ENCODE measurements at regions not wholly inside any gene's neighbourhood (a gene's known extent, or its start where the extent isn't known, plus 50 kb on each side); places are given as distances from the start of the nearest gene placed in this dataset.
"Not testable (repeated sequence)": the region's sequence is repeated elsewhere in the genome, so short reads cannot be mapped to it uniquely, and the experiment has no call there.

- no peak for DNase-seq
- TF ChIP-seq GATA1 (IDR thresholded peaks at IDR 0.05; ENCODE audit: low read depth, low read length) = no peak
- no peak for TF ChIP-seq POLR2A (IDR thresholded peaks at IDR 0.05; ENCODE audit: low read length)
Measured at GRCh38 chr7:351256-351655, 61.3 kb downstream of the FOXL3 start.

DNA sequence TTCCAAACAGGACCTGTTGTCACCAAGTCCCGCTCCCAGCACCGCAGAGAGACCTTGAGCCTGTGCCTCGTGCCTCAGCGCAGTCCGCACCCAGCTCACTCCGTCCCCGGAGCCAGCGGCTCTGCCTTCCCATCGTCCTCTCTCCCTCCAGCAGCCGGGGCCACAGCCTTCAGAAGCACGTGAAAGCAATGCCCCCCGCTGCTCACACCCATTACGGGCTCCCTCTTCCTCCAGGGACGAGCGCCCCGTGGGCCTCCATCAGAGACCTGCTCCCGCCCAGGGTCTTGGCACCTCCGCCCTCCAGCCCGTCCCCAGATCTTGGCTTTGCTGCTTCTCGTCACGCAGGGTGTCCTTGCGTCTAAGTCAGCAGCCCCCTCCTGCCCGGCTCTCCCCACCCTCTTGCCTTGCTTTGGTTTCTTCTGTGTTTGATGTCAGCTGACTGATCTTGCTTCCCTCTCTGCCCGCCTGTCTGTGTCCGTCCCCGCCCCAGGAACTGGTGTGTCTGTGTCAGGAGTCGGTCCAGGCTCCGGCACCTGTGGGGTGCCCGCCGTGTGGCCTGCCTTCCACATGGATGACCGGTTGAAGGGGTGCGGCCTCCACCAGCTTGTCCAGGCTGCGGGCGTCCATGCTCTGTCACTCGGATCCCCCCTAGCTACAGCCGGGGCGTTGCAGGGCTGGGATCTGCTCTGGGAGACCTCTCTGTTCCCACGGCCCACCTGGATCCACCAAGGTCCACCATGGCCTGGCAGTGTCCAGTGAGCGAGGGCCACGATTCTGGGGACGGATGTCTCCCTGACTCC is 61.9 kb downstream of the FOXL3 start:
- no peak for TF ChIP-seq POLR2A (IDR thresholded peaks at IDR 0.05; ENCODE audit: low read length)
- no peak for TF ChIP-seq GATA1 (IDR thresholded peaks at IDR 0.05; ENCODE audit: low read depth, low read length)
- no peak for DNase-seq

- no peak for DNase-seq
- no peak for TF ChIP-seq GATA1 (IDR thresholded peaks at IDR 0.05; ENCODE audit: low read depth, low read length)
- TF ChIP-seq POLR2A (IDR thresholded peaks at IDR 0.05; ENCODE audit: low read length) = no peak
Measured at GRCh38 chr7:353746-354325, 63.9 kb downstream of the FOXL3 start.

- DNase-seq = no peak
- TF ChIP-seq GATA1 (IDR thresholded peaks at IDR 0.05; ENCODE audit: low read depth, low read length) = no peak
- TF ChIP-seq POLR2A (IDR thresholded peaks at IDR 0.05; ENCODE audit: low read length) = no peak
Measured at GRCh38 chr7:354597-355470, 64.9 kb downstream of the FOXL3 start.

DNA sequence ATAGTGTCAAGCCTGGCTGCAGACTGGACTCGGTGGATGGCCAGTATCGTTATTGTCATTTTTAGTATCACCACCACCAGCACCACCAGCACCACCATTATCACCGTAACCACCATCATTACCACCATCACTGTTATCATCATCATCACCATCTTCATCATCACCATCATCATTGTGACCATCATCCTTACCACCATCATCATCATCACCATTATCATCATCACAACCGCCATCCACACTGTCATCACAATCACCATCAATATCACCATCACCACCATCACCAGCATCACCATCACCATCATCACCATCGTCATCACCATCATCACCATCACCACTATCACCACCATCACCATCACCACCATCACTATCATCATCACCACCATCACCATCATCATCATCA is 65.6 kb downstream of the FOXL3 start:
- DNase-seq = no peak
- TF ChIP-seq GATA1 (IDR thresholded peaks at IDR 0.05; ENCODE audit: low read depth, low read length) (no peak), POLR2A (IDR thresholded peaks at IDR 0.05; ENCODE audit: low read length) (no peak)

DNA sequence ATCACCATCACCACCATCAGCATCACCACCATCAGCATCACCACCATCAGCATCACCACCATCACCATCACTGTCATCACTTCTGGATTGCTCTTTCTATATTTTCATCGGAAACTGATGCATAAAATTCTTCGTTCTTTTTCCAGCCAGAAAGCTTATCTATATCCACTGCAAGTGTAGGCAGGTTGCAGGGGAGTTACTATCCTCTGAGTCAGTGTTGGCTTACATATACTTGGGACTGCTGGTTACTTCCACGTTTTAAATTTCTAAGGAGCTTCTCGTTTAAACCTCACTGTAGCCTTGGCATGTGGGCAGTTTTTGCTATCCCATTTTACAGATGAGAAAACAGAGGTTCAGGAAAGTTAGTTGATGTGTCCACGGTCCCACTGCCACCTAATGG is 66.1 kb downstream of the FOXL3 start:
- TF ChIP-seq POLR2A (IDR thresholded peaks at IDR 0.05; ENCODE audit: low read length) (no peak), GATA1 (IDR thresholded peaks at IDR 0.05; ENCODE audit: low read depth, low read length) (no peak)
- no peak for DNase-seq

DNA sequence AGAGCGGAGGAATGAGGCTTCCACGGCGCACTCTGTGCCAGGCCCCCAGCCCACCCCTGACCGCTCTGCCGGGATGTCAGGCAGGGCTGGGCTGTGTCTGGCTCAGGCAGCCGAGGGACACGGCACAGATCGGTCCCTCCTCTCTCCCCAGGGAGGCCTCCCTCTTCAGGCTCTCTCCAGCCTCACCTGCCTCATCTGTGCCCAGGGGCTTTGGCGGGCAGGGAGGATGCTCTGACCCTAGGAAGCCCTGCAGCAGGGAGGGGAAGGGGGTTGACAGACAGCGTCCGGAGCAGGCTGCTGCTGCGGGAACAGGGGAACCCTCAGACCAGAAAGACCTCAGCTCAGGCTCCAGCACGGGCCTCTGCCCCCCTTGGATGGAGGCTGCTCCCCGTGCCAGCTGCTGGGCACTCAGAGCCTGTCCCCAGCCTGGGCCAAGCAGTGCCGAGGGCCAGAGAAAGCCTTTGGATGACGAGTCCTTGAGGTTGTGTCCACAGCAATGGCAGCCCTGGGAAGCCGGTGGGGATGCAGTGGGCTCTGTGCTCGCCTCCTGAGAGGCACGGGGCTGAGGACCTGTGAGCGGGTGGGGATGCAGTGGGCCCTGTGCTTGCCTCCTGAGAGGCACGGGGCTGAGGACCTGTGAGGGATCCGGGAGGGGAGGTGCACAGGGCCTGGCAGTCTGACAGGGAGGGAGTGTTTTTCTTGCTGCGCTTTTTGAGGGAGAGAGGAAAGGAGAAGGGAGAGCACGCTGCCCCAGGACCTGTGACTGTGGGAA is 66.9 kb downstream of the FOXL3 start:
- DNase-seq = no peak
- no peak for TF ChIP-seq POLR2A (IDR thresholded peaks at IDR 0.05; ENCODE audit: low read length)
- no peak for TF ChIP-seq GATA1 (IDR thresholded peaks at IDR 0.05; ENCODE audit: low read depth, low read length)

DNA sequence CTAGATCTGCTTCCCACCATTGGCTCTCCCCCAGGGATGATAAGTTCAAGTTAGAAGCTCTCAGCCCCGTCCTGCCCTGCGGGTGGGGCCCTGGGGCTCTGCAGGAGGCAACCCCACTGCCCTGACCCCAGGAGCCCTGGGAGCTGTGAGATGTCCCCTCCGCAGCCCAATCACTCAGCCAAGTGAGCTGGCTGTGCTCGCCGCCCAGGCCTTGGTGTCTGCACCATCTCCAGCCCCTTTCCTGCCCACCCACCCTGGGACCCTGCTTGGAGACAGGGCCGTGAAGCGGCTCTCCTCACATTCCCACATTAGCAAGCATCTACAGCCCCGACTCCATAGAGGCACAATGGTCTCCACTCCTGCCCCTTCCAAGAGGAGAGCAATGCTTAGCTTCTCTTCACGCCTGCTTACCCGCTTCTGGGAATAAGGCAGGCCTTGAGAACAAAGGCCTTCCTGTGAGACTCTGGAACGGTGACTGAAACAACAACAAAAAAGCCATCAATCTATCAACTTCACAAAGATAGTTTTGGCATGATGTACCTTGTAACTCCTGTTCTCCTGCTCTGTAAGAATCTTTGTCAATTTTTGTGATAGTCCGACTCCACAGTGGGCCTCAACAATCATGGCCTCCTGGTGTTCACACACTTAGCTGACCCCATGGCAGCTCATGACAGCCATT is 67.7 kb downstream of the FOXL3 start:
- DNase-seq = no peak
- TF ChIP-seq GATA1 (IDR thresholded peaks at IDR 0.05; ENCODE audit: low read depth, low read length) = no peak
- TF ChIP-seq POLR2A (IDR thresholded peaks at IDR 0.05; ENCODE audit: low read length) = no peak

- no peak for DNase-seq
- TF ChIP-seq POLR2A (IDR thresholded peaks at IDR 0.05; ENCODE audit: low read length) = no peak
- TF ChIP-seq GATA1 (IDR thresholded peaks at IDR 0.05; ENCODE audit: low read depth, low read length) = no peak
Measured at GRCh38 chr7:358352-358751, 68.4 kb downstream of the FOXL3 start.

GRCh38 chr7:359226-359765 is 69.3 kb downstream of the FOXL3 start:
- TF ChIP-seq GATA1 (IDR thresholded peaks at IDR 0.05; ENCODE audit: low read depth, low read length) = no peak
- TF ChIP-seq POLR2A (IDR thresholded peaks at IDR 0.05; ENCODE audit: low read length) = no peak
- no peak for DNase-seq

DNA sequence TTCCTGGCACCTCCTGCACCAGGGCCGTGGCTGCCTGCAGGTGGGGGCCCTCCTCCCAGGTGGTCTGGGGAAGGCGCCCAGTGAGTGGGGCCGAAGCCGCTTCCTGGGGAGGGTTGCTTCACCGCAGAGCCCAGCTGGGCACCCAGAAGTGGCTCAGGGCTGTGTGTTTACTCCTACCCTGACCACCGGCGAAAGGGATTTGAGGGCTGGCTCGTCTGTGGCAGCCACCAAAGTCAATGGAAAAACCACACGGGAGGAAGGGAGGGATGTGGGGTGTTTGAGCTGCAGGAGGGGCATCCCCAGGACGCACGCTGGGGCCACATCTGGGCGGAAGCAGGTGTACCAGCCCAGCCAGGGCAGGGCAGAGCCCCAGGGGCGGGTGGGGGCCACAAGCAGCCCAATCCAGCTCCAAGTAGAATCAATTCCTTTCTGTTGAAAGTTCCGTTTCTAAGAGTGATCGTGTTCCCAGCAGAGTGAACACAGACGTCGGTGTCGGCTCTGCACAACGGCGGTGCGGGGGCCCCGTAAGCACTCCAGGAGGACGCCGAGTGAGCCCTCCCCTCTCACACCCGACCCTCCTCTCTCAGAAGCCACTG is 69.9 kb downstream of the FOXL3 start:
- DNase-seq = no peak
- TF ChIP-seq POLR2A (IDR thresholded peaks at IDR 0.05; ENCODE audit: low read length) (no peak), GATA1 (IDR thresholded peaks at IDR 0.05; ENCODE audit: low read depth, low read length) (no peak)

GRCh38 chr7:360454-361100 is 70.6 kb downstream of the FOXL3 start:
- TF ChIP-seq GATA1 (IDR thresholded peaks at IDR 0.05; ENCODE audit: low read depth, low read length) (no peak), POLR2A (IDR thresholded peaks at IDR 0.05; ENCODE audit: low read length) (no peak)
- DNase-seq = no peak

GRCh38 chr7:361182-361581 is 71.2 kb downstream of the FOXL3 start:
- DNase-seq = not testable (repeated sequence)
